NCI-H774 (cell line): ENCODE measurements at regions not wholly inside any gene's neighbourhood (a gene's known extent, or its start where the extent isn't known, plus 50 kb on each side); places are given as distances from the start of the nearest gene placed in this dataset.
A peak's percentile ranks its signal among the peaks of the same experiment; 100 is the strongest.

ENCODE experiments used
- DNase-seq: peaks from one replicate; lab custom pipeline; 2025; lab: John Stamatoyannopoulos, UW

GRCh38 chr2:106572541-106573450 is 85.6 kb downstream of the CD8B2 start:
- DNase-seq, result no peak

GRCh38 chr2:106573773-106574172 is 86.6 kb downstream of the CD8B2 start:
- DNase-seq, result no peak

DNA sequence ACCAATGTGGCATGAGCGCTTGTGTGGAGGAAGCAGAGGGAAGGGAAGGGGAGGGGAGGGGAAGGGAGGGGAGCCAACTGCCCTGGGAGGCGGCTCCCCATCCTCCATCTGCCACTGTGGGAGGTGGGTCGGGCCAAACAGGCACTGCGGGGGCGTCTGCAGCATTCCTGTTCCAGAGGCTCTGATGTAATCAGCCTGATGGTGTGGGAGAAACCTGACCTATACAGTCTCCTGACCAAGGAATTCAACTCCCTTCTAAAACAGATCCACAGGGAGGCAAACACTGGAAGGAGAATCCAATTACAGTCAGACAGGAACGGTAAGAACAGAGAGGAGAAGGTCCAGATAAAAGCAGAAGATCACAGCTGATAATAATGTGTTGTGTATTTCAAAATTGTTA is 88.8 kb downstream of the CD8B2 start:
- DNase-seq, result no peak

GRCh38 chr2:106577255-106577651 is 90.1 kb downstream of the CD8B2 start:
- no peak for DNase-seq

GRCh38 chr2:106579750-106580197 is 92.6 kb downstream of the CD8B2 start:
- no peak for DNase-seq

GRCh38 chr2:106580241-106580640 is 93.1 kb downstream of the CD8B2 start:
- DNase-seq, result no peak

- no peak for DNase-seq
Observed at GRCh38 chr2:106581328-106581727, 94.2 kb downstream of the CD8B2 start.

GRCh38 chr2:106581755-106582147 is 94.6 kb downstream of the CD8B2 start:
- no peak for DNase-seq

GRCh38 chr2:106582148-106583143 is 95.3 kb downstream of the CD8B2 start:
- DNase-seq, result peak; percentile 76

DNA sequence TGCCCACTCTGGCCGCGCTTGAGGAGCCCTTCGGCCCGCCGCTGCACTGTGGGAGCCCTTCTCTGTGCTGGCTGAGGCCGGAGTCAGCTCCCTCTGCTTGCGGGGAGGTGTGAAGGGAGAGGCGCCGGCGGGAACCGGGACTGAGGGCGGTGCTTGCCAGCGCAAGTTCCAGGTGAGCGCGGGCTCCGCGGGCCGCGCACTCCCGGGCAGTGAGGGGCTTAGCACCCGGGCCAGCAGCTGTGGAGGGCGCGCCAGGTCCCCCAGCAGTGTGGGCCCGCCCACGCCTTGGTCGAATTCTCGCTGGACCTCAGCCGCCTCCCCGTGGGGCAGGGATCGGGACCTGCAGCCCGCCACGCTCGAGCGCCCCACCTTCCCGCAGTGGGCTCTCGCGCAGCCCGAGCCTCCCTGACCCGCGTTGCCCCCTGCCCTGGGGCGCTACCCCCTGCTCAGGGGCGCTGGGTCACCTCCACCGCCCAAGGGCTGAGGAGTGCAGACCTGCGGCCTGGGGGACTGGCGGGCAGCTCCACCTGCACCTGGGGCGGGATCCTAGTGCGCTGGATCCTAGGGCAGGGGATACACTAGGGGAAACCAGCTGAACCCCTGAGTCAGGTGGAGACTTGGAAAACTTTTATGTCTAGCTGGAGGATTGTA is 97.3 kb downstream of the CD8B2 start:
- no peak for DNase-seq

DNA sequence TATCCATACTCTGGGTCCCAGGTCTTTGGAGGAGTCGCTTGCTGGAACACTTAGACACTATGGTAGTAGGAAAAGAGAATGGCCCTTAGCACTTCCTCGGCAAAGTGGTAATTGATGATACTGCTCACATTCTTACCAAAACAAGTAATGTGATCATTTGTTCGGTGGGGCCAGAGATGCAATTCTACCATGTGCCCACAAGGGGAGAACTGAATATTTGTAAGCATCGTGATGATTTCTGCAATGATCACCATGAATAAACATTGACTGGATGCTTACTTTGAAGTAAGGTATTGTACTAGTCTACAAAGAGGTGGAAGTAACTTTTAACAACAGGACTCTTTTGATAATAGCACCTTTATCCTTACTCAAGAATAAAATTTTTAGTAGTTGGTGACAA is 109.7 kb downstream of the CD8B2 start:
- DNase-seq, result no peak

DNA sequence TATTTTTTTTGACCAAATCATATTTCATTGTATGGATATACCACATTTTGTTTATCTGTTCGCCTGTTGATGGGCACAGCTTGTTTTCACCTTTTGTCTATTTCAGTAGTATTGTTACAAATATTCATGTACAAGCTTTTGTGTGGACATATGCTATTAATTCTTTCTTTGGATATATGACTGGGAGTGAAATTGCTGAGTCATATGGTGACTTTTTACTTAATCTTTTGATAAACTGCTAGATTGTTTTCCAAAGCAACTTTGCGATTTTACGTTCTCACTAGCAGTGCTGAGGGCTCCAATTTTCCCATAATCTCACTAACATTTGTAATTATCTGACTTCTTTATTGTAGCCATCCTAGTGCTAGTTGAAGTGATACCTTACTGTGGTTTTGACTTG is 112.4 kb downstream of the CD8B2 start:
- DNase-seq, result no peak

DNA sequence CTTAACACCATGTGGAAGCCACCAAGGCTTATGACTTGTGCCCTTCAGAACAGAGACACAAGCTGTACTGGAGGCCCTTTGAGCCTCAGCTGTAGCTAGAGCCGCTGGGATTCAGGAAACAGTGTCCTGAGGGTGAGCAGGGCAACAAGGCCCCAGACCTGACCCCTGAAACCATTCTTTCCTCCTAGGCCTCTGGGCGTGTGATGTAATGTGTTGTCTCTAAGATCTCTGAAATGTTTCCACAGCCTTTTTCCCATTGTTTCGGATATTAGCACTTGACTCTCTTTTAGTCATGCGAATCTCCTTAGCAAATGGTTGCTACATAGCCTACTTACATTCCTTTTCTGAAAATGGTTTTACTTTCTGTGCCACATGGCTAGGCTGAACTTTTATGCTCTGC is 114.9 kb downstream of the CD8B2 start:
- no peak for DNase-seq

DNA sequence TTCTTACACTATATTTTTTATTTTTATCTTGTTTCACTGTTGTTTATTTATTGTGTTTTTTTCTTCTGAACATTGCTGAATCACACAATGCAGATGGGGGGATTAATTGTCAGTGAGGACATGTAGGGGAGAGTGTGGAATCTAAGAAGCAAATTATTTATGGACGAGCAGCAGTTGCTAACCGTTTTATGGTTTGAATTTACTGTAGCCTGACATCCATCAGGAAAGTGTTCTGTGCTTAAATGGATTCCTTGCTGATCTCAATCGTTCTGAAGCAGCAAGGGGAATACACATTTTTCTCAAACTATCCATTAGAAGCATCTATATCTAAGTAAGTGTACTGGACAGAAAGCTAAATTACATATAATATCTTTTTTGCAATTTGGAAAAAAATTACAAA is 119.5 kb downstream of the CD8B2 start:
- DNase-seq, result no peak

GRCh38 chr2:106607371-106607770 is 120.2 kb downstream of the CD8B2 start:
- no peak for DNase-seq

- no peak for DNase-seq
Observed at GRCh38 chr2:106609780-106610179, 122.6 kb downstream of the CD8B2 start.

GRCh38 chr2:106614511-106615291 is 127.5 kb downstream of the CD8B2 start:
- no peak for DNase-seq

DNA sequence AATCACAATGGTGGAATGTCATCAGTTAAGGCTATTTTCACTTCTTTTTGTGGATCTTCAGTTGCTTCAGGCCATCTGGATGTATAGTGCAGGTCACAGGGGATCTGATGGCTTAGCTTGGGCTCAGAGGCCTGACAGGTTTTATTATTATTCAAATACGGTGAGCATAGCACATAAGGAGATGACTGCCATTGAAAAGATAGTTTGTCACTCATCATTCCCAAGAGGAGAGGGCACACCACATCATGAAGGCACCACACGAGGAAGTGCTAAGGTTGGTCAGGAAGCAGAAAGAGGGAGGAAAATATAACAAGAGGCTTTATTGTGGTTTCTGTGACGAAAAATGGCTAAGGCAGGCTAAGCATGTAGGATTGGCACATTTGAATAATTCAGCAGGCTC is 131.4 kb downstream of the CD8B2 start:
- DNase-seq, result no peak

- DNase-seq, result no peak
Observed at GRCh38 chr2:106623456-106623855, 136.3 kb downstream of the CD8B2 start.

DNA sequence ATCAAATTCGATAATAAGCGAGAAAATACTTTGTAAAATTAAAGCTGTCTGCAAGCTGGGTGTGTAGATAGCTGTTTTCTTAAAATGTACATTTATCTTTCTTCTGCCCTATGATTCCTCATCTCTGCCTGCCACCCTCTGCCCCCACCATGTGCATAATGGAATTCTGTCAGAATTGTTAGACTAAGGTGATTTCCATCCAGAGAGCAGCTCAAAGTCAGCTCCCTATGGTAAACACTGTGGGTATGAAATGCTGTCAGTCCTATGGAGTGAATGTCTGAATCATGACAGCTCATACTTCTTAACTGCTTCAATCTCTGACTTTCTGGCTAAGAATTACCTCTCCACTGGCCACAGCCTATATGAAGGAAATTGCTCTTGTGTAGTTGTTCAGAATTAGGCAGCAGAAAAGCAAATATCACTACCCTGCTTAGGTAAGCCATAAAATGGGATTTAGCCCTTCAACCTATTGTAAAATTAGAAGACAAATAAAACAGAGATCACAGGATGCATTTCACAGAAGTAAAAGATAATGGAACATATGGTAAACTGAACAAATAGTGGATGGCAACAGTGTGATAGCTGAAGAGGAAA is 137.7 kb downstream of the CD8B2 start:
- no peak for DNase-seq

GRCh38 chr2:106628377-106628776 is 141.2 kb downstream of the CD8B2 start:
- DNase-seq, result no peak
